ENCODE measurements at regions not wholly inside any gene's neighbourhood (a gene's known extent, or its start where the extent isn't known, plus 50 kb on each side); places are given as distances from the start of the nearest gene placed in this dataset.
"Not testable (repeated sequence)": the region's sequence is repeated elsewhere in the genome, so short reads cannot be mapped to it uniquely, and the experiment has no call there.

DNA sequence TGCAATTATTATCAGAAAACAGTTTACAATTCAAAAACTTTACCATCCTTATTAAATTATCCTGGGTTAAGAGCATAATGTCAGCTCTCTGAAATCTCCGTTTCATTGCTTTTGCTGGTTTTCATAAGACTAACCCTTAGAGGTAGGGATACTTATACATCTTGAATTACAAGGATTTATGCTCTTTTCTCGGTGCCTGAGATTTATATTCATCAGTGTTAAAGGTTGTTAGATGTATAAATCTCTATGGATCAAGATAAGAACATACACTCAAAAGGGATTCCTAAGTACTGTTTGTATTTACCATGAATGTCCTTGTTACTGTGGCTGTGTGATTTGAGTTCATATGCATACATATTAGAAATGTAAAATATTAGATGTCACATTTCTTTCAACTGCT, 684.7 kb downstream of the EFNA5 start:
- no peak for DNase-seq (ENCODE audit: low read depth in 2 of 2)

GRCh38 chr5:106985174-106985573, 685.6 kb downstream of the EFNA5 start:
- no peak for DNase-seq (ENCODE audit: low read depth in 2 of 2)

GRCh38 chr5:106979178-106979577, 691.6 kb downstream of the EFNA5 start:
- DNase-seq (ENCODE audit: low read depth in 2 of 2) = not testable (repeated sequence)

- not testable (repeated sequence) for DNase-seq (ENCODE audit: low read depth in 2 of 2)
Observed at GRCh38 chr5:106978582-106979165, 692.1 kb downstream of the EFNA5 start.

- no peak for DNase-seq (ENCODE audit: low read depth in 2 of 2)
Observed at GRCh38 chr5:106976363-106976762, 694.4 kb downstream of the EFNA5 start.

DNA sequence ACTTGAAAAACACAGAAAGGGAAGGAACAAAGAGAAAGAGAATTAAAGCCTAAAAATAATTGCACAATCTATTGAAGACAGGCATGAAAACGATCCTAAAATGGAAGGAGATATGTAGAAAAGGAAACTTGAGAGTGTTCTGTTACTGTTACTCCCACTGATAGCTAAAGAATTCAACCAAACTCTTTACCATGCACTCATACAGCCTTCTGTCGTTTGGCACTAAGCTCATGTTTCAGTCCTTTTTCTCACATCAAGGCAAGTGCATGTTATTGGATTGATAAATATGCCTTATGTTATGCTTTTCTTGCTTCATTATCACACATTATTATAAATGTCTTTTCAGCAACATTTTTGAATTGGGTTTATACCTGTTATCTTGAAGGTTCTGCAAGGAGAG, 696.5 kb downstream of the EFNA5 start:
- DNase-seq (ENCODE audit: low read depth in 2 of 2) = no peak

- DNase-seq (ENCODE audit: low read depth in 2 of 2) = no peak
Observed at GRCh38 chr5:106966686-106967315, 703.9 kb downstream of the EFNA5 start.

- no peak for DNase-seq (ENCODE audit: low read depth in 2 of 2)
Observed at GRCh38 chr5:106964132-106964531, 706.6 kb downstream of the EFNA5 start.

DNA sequence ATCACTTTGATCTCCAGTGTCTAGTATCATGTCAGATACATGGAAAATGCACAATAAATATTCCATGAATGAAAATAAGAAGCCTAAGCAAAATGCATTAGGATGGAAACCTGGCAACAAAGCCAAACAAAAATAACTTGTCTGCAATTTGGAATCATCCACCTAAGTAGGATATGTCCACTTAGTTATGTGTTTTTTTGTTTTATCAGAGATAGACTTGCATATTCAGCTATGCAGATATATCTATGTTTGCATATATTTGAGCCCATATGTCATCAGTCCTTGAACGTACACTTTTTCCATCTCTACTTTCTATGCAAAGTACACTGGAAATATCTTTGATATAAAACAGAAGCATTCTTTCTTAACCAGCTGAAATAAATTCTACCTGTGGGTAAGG, 707.1 kb downstream of the EFNA5 start:
- DNase-seq (ENCODE audit: low read depth in 2 of 2) = no peak

- no peak for DNase-seq (ENCODE audit: low read depth in 2 of 2)
Observed at GRCh38 chr5:106962464-106963230, 708.1 kb downstream of the EFNA5 start.

GRCh38 chr5:106959387-106959786, 711.4 kb downstream of the EFNA5 start:
- DNase-seq (ENCODE audit: low read depth in 2 of 2) = no peak

DNA sequence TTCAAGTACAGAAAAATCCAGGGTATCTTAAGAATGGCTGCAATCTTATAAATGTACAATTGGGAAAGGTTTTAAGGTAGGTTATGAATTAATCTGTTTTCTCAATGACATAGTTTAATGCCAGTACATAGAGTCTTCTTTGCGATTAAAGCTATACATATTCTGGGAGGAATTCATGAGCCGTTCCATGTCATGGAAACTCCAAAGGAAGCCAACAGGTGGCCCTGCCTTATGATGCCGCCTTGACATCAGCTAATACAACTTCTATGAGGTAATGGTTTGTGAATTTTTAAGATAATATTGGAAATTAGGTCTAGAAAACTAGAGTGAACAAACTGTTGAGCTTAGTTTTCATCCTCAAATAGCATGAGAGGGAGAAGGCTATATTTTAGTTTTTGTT, 713.4 kb downstream of the EFNA5 start:
- no peak for DNase-seq (ENCODE audit: low read depth in 2 of 2)

GRCh38 chr5:106956886-106957285, 713.9 kb downstream of the EFNA5 start:
- DNase-seq (ENCODE audit: low read depth in 2 of 2) = no peak

DNA sequence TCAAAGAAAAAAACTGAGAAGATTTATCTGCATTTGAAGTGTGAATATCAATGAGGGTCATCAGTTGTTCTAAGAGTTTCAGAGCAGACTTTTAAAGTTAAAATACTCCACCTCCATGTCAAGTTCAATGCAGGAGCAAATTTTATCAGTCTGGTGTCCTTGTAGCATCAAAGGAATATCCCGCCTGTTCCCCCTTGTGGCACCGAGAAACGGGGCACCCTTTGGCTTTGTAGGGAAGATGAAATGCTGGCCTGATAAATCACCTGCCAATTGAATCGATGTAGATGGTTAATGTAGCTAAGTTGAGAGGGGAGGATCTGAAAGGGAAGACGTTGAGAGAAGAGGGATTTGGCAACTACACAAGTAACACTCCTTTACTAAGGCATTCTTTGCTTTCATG, 714.5 kb downstream of the EFNA5 start:
- DNase-seq (ENCODE audit: low read depth in 2 of 2) = no peak

DNA sequence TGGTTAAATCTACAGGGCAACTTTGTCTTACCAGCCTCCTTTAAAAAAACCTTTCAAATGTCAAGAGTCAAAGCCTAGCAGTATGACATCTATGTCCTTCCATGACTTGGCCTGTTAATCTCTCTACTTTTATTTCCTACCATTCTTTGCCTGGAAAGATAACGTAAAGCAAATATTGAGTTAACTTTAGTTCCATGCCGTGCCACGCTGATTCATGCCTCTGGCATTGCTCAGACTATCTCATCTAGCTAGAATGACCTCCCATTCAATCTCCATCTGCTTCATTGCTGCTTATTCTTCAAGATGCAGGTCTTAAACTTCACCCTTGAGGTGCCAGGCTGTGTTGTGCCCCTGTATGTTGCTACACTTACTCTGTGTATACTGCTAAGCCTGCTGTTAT, 729.8 kb downstream of the EFNA5 start:
- no peak for DNase-seq (ENCODE audit: low read depth in 2 of 2)

GRCh38 chr5:106940301-106940846, 730.4 kb downstream of the EFNA5 start:
- DNase-seq (ENCODE audit: low read depth in 2 of 2) = no peak

DNA sequence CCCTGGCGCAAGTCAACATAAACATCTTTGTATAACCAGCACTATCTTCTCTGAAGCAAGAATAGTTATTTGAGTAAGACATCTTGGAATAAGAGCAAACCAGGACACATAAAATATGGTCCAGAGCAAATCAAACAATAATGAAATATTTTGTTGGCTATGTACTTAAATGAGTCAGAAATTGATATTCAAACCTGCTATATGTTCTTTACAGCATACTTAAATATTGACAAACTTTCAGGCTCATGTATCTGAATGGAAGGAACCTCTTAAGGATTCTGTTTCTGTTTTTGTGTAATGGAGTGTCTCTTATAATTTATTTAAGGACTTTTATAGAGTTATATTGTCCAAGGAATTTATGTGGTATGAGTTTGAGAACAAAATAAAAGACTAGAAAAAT, 747.3 kb downstream of the EFNA5 start:
- no peak for DNase-seq (ENCODE audit: low read depth in 2 of 2)

DNA sequence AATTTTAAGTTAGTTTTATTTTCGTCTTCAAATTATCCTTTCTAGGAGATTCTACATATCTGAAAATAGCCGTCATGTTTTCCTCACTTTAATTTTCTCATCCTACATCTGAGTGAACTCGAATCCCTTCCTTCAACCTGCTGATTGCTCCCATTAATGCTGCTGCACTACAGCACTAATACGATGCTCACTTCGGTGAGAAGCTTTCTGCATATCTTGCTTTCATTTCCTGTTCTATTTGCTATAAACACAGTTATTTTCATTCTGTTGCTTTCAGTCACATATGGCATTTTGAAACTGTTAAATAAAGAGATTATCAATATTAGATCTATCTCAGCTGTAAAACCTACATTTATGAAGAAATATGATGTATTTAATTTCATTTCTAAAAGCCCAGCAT, 749.2 kb downstream of the EFNA5 start:
- DNase-seq (ENCODE audit: low read depth in 2 of 2) = no peak

- DNase-seq (ENCODE audit: low read depth in 2 of 2) = no peak
Observed at GRCh38 chr5:106910486-106910885, 760.3 kb downstream of the EFNA5 start.

DNA sequence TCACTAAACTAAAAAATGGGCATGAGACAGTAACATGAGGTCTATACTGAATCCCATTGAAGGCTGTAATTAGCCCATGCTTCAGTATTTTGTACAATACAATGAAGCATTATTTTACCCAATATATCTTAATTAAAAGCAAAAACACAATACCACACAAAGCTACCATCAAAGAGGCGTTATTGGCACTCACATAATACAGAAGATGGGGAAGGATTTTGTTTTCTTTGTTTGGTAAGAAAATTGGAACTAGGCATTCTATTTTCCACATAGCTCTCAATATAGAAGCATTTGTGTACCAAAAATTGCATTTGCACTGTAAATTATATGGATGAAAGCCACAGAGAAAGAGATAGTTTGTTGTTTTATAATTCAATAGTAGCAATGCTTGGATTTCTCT, 761.0 kb downstream of the EFNA5 start:
- no peak for DNase-seq (ENCODE audit: low read depth in 2 of 2)

DNA sequence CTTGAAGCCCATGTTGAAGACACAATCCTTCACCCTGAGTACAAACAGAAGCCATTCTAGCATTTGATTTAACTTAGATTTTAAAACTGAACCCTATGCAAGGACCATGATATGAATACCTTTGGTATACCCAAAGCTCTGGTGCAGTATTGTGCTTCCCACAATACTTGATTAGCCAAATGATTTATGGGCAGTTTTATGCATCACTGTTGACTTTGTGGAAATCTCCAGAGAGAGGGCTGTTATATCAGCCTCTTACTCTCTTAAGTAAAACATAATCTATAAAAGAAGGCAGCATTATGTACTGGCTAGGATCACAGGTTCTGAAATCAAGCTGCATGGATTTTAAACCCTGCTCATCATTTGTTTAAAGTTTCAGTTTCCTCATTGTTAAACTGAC, 762.8 kb downstream of the EFNA5 start:
- DNase-seq (ENCODE audit: low read depth in 2 of 2) = no peak

- DNase-seq (ENCODE audit: low read depth in 2 of 2) = no peak
Observed at GRCh38 chr5:106906199-106906598, 764.5 kb downstream of the EFNA5 start.

- DNase-seq (ENCODE audit: low read depth in 2 of 2) = no peak
Observed at GRCh38 chr5:106894964-106895363, 775.8 kb downstream of the EFNA5 start.
